ENCODE measurements at regions not wholly inside any gene's neighbourhood (a gene's known extent, or its start where the extent isn't known, plus 50 kb on each side); places are given as distances from the start of the nearest gene placed in this dataset.

DNA sequence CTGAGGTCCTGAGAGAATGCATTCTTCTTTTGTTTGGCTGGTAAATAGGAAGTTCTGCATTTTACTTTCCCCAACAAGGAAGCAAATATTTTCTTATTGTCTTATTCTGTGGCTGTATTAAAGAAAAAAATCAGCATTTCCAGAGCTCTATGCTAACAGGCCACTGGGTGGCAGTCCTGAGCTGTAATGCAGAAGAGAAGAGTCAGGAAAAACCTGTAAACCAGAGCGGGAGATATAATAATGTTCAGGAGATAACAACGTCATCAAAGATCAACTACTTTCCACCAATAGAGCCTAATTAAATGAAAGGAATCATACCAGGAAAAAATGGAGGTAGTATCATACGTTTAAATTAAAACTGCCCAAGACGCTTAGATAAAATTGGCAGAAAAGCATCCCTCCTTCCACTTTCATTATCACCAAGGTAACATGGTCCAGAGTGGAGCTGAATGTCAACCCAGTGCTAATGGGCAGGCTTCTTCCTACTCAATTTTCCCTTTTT is 55.6 kb upstream of the CARMIL1 start:
- TF ChIP-seq, protein P1, sequence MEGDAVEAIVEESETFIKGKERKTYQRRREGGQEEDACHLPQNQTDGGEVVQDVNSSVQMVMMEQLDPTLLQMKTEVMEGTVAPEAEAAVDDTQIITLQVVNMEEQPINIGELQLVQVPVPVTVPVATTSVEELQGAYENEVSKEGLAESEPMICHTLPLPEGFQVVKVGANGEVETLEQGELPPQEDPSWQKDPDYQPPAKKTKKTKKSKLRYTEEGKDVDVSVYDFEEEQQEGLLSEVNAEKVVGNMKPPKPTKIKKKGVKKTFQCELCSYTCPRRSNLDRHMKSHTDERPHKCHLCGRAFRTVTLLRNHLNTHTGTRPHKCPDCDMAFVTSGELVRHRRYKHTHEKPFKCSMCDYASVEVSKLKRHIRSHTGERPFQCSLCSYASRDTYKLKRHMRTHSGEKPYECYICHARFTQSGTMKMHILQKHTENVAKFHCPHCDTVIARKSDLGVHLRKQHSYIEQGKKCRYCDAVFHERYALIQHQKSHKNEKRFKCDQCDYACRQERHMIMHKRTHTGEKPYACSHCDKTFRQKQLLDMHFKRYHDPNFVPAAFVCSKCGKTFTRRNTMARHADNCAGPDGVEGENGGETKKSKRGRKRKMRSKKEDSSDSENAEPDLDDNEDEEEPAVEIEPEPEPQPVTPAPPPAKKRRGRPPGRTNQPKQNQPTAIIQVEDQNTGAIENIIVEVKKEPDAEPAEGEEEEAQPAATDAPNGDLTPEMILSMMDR (IDR thresholded peaks at IDR 0.05): peak; percentile 72 to 86 (median 81)
- TF ChIP-seq POLR2A (IDR thresholded peaks at IDR 0.05): no peak
